ENCODE measurements at regions not wholly inside any gene's neighbourhood (a gene's known extent, or its start where the extent isn't known, plus 50 kb on each side); places are given as distances from the start of the nearest gene placed in this dataset.
"Not testable (repeated sequence)": the region's sequence is repeated elsewhere in the genome, so short reads cannot be mapped to it uniquely, and the experiment has no call there.

- DNase-seq (ENCODE audit: low read depth in 1 of 2, low spot score in 1 of 2): no peak
Observed at GRCh38 chr9:86500667-86501435, 146.6 kb upstream of the TUT7 start.

DNA sequence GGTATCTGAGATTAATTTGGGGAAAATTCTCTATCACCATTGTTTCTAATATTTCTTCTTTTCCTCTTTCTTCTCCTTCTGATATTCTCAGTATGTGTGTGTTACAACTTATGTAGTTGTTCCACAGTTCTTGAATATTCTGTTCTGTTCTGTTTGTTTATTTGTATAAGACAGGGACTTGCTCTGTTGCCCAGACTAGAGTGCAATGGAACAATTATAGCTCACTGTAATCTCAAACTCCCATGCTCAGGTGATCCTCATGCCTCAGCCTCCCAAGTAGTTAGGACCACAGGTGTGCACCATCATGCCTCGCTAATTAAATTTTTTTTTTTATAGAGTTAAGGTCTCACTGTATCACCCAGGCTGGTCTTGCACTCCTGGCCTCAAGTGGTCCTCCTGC, 145.8 kb upstream of the TUT7 start:
- DNase-seq (ENCODE audit: low read depth in 1 of 2, low spot score in 1 of 2): no peak

GRCh38 chr9:86494644-86495111, 140.5 kb upstream of the TUT7 start:
- no peak for DNase-seq (ENCODE audit: low read depth in 1 of 2, low spot score in 1 of 2)

DNA sequence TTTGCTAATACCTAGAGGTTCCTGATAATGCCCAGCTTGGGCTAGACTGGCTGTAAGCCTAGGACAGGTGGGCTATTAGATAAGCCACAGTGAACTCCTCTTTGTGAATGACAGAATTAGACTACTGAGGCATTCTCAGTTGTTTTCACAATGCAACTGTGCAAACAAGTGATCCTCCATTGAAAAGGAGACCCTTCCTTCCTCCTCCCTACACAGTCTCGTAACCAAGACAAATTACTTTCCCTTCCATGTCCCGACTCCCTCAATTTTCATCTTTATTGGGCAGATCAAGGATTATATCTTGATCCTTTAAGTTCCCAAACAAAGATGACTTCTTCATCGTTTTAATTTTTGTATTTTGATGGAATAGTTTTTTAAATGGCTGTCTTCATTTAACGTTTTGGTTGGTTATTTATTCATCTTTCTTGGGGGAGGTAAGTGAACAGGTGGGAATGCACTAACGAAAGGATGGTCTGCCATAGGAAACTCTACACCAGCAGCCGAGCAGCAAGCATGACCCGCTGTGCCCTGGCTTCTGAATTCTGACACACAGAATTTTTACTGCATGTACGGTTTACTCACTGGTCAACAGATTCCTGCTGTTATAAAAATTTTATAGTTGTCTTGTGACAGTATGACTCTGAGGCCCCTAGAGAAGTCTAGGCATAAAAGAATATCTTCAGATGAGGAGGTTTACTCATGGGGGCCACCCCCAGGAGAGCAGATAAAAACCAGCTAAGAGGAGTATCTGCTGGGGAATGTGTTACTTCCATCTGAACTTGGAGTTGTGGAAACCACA, 137.5 kb upstream of the TUT7 start:
- no peak for DNase-seq (ENCODE audit: low read depth in 1 of 2, low spot score in 1 of 2)

- DNase-seq (ENCODE audit: low read depth in 1 of 2, low spot score in 1 of 2): no peak
Observed at GRCh38 chr9:86488794-86489193, 134.6 kb upstream of the TUT7 start.

DNA sequence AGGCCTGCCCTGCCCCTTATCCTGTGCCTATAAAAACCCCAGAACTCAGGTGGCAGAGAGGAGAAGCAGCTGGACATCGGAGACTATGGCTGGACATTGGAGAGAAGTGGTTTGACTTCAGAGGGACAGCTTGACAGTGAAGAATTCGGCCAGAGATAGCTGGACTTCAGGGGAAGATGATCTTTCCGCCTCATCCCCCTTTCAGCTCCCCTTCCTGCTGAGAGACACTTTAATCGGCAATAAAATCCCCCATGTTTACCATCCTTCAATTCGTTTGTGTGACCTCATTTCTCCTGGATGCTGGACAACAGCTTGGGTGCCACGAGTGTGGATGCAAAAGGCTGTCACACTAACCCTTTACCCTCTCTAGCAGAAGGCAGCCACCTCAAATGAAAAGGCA, 134.1 kb upstream of the TUT7 start:
- no peak for DNase-seq (ENCODE audit: low read depth in 1 of 2, low spot score in 1 of 2)

- no peak for DNase-seq (ENCODE audit: low read depth in 1 of 2, low spot score in 1 of 2)
Observed at GRCh38 chr9:86487838-86488233, 133.6 kb upstream of the TUT7 start.

DNA sequence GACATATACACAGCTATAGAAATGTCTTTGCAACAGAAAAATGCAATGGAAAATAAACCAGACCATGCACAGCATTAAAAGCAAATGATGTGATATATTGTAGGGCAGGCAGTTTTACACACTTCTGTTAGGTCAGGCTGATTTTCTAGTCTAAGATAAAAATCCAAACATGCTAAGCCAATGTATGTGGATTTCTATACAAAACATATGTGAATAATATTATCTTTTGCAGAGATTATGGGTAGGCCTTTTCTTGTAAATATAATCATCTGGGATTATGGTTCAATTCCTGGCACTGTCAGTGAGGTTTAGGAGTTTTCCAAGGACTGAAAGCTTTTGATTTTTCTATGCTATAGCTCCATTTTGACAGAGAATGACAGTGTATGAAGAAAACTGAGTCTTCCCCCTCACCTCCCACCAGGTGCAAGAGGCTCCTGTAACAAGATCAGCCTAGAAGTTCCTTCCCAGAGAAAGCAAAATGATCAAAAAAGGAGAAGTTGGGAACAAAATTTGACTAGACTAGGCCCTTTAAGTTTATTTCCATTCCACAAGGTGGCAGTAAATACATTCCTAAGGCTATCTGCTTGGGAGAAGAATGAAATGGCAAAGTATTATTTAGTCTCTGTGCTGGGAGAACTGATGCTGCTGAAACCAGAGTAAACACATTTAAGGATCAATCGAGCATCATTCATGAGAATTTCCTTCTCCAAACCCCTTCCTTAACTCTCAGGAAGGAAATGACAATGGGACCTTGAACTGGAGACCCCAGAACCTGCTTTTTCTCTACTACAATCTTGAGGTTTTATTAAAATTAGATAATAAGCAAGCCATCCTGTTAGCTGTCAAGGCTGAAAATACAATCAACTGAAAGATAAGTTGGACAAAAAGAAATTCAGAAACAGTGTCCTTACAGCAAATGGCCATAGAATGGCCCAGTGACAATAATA, 133.0 kb upstream of the TUT7 start:
- no peak for DNase-seq (ENCODE audit: low read depth in 1 of 2, low spot score in 1 of 2)

DNA sequence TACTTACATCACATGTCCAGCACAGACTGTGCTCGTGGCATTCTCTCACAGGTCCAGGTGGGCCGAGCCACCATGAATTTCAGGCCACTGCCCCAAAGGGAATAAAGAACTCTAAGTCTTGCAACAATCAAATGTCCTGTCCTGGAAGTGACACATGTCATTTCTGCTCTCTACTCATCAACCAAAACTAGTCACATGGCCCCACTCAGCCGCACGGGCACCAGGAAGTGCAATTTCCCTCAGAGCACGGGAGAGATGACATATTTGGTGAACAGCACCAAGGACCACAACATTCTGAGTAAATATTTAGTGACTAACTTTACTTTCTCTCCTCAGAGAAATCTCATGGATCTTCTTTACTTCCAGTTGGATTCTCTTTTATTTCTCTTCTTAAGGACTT, 131.1 kb upstream of the TUT7 start:
- DNase-seq (ENCODE audit: low read depth in 1 of 2, low spot score in 1 of 2): no peak

DNA sequence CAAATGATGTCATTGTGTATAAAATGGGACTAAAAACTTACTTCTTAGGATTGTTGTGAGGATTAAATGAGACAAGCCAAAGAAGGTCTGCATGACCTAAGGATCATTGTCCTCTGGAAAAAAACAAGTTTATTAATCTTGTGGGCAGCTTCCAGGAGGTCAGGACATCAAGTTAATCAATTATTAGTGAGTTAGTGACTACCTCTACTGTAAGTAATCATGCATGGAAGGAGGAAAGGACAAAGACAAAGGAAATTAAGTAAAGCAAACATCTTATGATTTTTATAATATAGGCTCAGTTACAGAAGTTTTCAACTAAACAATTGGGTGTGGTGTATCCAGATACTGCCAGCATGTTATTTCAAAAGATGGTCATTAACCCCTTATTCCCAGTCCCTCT, 129.3 kb upstream of the TUT7 start:
- DNase-seq (ENCODE audit: low read depth in 1 of 2, low spot score in 1 of 2): no peak

DNA sequence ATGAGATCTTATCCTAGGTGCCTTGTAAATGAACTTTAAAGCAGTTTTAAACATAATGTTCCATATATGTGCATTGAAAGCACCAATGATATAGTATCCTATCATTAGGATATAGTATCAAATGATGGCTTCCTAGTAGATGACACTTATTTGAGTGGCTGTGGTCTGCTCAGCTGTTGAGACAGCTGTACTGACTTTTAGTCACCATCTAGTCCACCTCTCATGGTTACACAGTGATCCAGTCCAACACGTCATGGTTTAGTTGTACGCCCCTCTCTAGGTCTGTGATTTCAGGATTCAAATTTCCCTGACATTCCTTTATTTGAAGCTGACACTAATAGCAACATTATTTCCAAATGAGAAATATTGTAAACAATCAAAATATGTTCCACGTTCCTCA, 127.3 kb upstream of the TUT7 start:
- DNase-seq (ENCODE audit: low read depth in 1 of 2, low spot score in 1 of 2): no peak

GRCh38 chr9:86475255-86475654, 121.0 kb upstream of the TUT7 start:
- DNase-seq (ENCODE audit: low read depth in 1 of 2, low spot score in 1 of 2): not testable (repeated sequence)

GRCh38 chr9:86471171-86471815, 117.1 kb upstream of the TUT7 start:
- no peak for DNase-seq (ENCODE audit: low read depth in 1 of 2, low spot score in 1 of 2)

- no peak for DNase-seq (ENCODE audit: low read depth in 1 of 2, low spot score in 1 of 2)
Observed at GRCh38 chr9:86470326-86470725, 116.1 kb upstream of the TUT7 start.

DNA sequence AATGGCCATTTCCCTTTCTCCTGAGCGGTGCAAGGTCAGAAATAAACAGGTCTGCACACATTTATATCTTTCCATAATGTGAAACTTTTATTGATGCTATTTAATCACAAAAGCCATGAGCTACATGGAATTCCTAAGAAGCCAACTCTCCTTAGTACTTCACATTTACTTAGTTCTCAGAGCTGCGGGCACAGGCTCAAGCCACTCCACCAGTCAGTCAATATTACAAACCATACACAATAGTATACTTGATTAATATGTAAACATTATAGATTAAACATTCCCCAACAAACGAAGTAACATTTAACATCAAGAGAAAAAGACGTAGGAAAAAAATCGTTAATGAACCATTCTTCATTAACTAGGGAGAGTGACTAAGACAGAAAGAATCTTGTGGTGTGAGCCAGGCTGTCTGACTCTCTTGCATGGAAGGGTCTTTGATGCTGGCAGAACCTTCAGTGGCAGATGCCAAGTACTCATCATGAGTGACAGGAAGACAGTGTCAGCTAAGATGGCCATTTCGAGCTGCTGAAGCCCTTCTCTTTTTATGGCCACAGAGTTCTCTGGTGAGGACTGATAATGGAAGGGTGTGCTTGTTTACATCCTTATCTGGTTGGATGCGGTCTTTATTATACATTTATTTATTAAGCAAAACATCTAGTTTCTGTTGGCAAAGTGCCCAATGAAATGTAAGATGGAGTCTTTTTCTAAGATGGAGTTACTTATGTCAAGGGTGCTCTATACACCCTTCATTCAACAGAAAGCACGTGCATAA, 115.5 kb upstream of the TUT7 start:
- DNase-seq (ENCODE audit: low read depth in 1 of 2, low spot score in 1 of 2): no peak

- DNase-seq (ENCODE audit: low read depth in 1 of 2, low spot score in 1 of 2): no peak
Observed at GRCh38 chr9:86464242-86464641, 110.0 kb upstream of the TUT7 start.

DNA sequence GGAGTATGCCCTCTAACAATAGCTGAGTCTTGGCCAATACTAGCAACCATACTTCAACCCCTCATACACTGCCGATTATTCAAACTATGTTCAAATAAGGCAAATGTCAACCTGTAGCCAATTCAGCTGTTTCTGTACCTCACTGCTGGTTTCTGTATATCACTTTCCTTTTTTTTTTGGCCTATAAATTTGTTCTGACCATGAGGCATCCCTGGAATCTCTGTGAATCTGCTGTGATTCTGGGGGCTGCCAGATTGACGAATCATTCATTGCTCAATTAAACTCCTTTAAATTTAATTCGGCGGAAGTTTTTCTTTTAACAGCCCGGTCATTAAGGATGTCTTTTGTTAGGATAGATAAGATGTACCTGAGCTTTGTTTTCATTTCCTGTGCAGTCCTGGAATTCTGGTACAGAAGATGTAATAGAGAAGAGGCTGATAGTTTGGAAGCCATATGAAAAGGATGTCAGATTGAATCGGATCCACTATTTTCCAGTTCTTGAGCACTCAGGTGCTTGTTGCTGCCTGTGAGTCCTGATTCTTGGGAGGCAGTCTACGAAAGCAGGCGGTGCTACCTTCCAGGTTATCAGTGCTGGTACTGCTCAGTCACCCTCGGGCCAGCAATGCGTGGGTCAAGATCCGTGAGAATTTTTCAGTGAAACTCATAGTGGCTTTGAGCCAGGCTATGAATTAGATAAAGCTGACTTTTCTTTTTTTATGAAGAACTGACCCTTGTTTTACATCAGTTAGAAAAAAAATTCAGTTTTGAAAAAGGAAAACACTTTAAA, 106.2 kb upstream of the TUT7 start:
- DNase-seq (ENCODE audit: low read depth in 1 of 2, low spot score in 1 of 2): no peak

DNA sequence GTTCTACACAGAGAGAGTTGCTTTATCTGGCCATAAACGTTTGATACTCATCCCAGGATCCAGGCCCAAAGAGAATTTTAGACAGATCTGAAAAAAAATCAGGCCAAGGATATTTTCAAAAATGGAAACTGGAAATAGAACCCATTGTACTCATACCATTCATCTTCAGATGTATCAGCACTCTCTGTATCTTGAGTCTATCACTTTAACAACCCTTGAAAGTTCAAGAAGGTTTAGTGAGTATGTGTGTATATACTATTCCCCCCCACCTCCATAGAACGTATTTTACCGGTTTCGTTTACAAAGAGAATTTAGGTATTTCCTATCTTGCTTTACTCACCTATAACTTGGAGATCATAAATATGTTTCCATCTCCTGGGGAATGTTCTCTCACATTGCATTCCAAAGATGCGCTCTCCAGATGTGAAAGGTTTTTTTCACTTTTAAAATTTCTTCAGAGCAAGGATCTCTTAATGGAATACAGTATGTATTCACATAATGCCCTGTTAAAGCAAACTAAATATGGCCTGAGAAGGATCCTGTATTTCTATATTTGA, 105.5 kb upstream of the TUT7 start:
- no peak for DNase-seq (ENCODE audit: low read depth in 1 of 2, low spot score in 1 of 2)

DNA sequence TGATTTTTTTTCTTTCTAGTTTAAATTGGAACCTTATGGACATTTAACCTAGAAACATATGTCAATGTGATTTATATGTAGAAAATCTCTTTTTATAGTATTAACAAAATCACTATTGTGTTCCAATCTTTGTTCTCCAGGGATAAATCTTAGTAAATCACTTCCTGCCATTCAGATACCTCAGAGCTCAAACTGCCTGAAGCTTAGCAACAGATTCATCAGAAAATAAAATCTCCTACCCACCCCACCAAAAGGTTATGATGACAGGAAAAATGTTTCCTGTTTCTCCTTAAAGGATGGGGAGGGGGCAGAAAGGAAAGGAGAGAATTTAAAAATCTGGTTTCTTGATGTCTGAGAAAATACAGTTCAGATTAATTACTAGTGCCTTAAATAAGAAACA, 105.0 kb upstream of the TUT7 start:
- no peak for DNase-seq (ENCODE audit: low read depth in 1 of 2, low spot score in 1 of 2)

Data from activated CD4-positive, alpha-beta T cell treated with anti-CD3 and anti-CD28 coated beads, Interleukin-2, amount 50 U/mL, for 24 hours (primary cell).